NB4 (cell line): ENCODE measurements at regions not wholly inside any gene's neighbourhood (a gene's known extent, or its start where the extent isn't known, plus 50 kb on each side); places are given as distances from the start of the nearest gene placed in this dataset.

ENCODE experiments used
- POLR2A ChIP-seq: IDR thresholded peaks from 2 replicates; pipeline ENCODE4 v1.6.1; 2011; ENCODE audit warnings: mild to moderate bottlenecking; ENCODE audit not compliant: insufficient read length; ENCODE audit errors: extremely low read depth
- TF ChIP-seq, protein P1 (sequence below): IDR thresholded peaks from one replicate; pipeline ENCODE4 v1.5.1; 2012; ENCODE audit warnings: low read depth, low read length
- TF ChIP-seq, protein P2 (sequence below): IDR thresholded peaks from 2 replicates; pipeline ENCODE4 v1.6.1; 2011; ENCODE audit warnings: low read depth, low read length

DNA sequence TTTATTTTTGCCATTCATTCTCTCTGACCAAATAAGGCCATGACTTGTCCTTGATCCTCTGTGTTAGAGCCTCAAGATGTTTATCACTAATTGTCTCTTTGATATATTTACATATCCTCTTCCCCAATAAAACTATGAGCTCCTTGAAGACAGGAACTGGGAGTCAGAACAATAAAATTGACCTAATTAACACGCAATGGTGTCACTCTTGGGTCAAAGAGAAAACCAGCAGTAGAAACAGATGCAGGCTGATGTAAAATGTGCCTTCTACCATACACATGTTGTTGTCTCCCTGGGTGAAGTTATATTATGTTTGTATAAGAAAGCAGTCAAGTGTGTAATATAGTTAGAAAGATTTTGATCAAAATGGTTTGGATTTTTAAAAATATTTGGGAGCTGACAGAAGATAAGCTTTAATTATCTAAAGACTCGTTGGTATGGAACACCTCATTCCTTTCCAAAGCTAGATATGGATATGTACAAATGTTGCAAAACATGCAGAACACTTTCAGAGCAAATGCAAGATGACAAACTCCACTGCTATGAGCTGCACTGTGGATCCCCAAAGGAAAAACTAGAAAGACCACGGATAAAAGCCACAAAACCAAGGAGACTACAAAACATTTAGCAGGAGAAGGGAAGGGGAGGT is 109.7 kb upstream of the STMND1 start:
- TF ChIP-seq, protein P1, sequence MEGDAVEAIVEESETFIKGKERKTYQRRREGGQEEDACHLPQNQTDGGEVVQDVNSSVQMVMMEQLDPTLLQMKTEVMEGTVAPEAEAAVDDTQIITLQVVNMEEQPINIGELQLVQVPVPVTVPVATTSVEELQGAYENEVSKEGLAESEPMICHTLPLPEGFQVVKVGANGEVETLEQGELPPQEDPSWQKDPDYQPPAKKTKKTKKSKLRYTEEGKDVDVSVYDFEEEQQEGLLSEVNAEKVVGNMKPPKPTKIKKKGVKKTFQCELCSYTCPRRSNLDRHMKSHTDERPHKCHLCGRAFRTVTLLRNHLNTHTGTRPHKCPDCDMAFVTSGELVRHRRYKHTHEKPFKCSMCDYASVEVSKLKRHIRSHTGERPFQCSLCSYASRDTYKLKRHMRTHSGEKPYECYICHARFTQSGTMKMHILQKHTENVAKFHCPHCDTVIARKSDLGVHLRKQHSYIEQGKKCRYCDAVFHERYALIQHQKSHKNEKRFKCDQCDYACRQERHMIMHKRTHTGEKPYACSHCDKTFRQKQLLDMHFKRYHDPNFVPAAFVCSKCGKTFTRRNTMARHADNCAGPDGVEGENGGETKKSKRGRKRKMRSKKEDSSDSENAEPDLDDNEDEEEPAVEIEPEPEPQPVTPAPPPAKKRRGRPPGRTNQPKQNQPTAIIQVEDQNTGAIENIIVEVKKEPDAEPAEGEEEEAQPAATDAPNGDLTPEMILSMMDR, result no peak
- TF ChIP-seq POLR2A, result no peak
- TF ChIP-seq, protein P2, sequence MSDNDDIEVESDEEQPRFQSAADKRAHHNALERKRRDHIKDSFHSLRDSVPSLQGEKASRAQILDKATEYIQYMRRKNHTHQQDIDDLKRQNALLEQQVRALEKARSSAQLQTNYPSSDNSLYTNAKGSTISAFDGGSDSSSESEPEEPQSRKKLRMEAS, result no peak
